Stimulated activated naive CD8-positive, alpha-beta T cell treated with anti-CD3 and anti-CD28 coated beads, Interleukin-15, amount 100 ng/mL, for 72 hours (primary cell): ENCODE measurements at regions not wholly inside any gene's neighbourhood (a gene's known extent, or its start where the extent isn't known, plus 50 kb on each side); places are given as distances from the start of the nearest gene placed in this dataset.
"Not testable (repeated sequence)": the region's sequence is repeated elsewhere in the genome, so short reads cannot be mapped to it uniquely, and the experiment has no call there.

ENCODE experiments used
- ATAC-seq: fragments of 150-1000 bp; cut with Tn5 transposase; 2 replicates; pipeline ENCODE4 v1.10.0; 2021; ENCODE audit warnings: mild to moderate bottlenecking, moderate library complexity
- DNase-seq, 2 donors: peaks; one replicate each; pipeline ENCODE4 v3.0.0; 2021 to 2022
- H3K27ac Mint-ChIP-seq, 2 donors: one replicate each; pipeline ENCODE4 v1.8.0; 2022; ENCODE audit warnings: mild to moderate bottlenecking in 2 of 2, mixed read lengths in 2 of 2, moderate library complexity in 2 of 2
- H3K27me3 Mint-ChIP-seq: one replicate; pipeline ENCODE4 v1.8.0; 2022; ENCODE audit warnings: mixed read lengths
- H3K4me1 Mint-ChIP-seq: one replicate; pipeline ENCODE4 v1.8.0; 2022; ENCODE audit warnings: mild to moderate bottlenecking, mixed read lengths
- H3K4me3 Mint-ChIP-seq, 2 donors: one replicate each; pipeline ENCODE4 v1.8.0; 2022; ENCODE audit warnings: mild to moderate bottlenecking in 2 of 2, mixed read lengths in 2 of 2, moderate library complexity in 1 of 2
- H3K9me3 Mint-ChIP-seq, 2 donors: one replicate each; pipeline ENCODE4 v1.8.0; 2022; ENCODE audit warnings: mixed read lengths in 2 of 2

GRCh38 chr1:83440021-83440420 lies 558.9 kb downstream of the TTLL7 start:
- not testable (repeated sequence) for H3K4me1 Mint-ChIP-seq, H3K4me3 Mint-ChIP-seq, H3K27me3 Mint-ChIP-seq, H3K9me3 Mint-ChIP-seq, DNase-seq, H3K27ac Mint-ChIP-seq, ATAC-seq

- not testable (repeated sequence) for H3K4me1 Mint-ChIP-seq, DNase-seq, H3K4me3 Mint-ChIP-seq, H3K9me3 Mint-ChIP-seq, ATAC-seq, H3K27me3 Mint-ChIP-seq, H3K27ac Mint-ChIP-seq
These were observed 560.6 kb downstream of the TTLL7 start for GRCh38 chr1:83438316-83438715.

GRCh38 chr1:83435336-83435735 lies 563.6 kb downstream of the TTLL7 start:
- H3K27me3 Mint-ChIP-seq, H3K27ac Mint-ChIP-seq, H3K9me3 Mint-ChIP-seq, DNase-seq, H3K4me3 Mint-ChIP-seq, H3K4me1 Mint-ChIP-seq, ATAC-seq: not testable (repeated sequence)

GRCh38 chr1:83427566-83427965 lies 571.4 kb downstream of the TTLL7 start:
- H3K27me3 Mint-ChIP-seq, H3K27ac Mint-ChIP-seq, H3K4me1 Mint-ChIP-seq, H3K4me3 Mint-ChIP-seq, H3K9me3 Mint-ChIP-seq, ATAC-seq, DNase-seq: not testable (repeated sequence)

- DNase-seq, H3K4me3 Mint-ChIP-seq, H3K4me1 Mint-ChIP-seq, H3K27me3 Mint-ChIP-seq, H3K27ac Mint-ChIP-seq: not testable (repeated sequence)
- ATAC-seq: peak; percentile 90
- peaks cover 7 to 13% of the 10 kb centered on the region in 2 donors for H3K9me3 Mint-ChIP-seq
These were observed 575.5 kb downstream of the TTLL7 start for GRCh38 chr1:83423382-83423781.

- no peak for ATAC-seq
- DNase-seq: no peak
- no peaks in the 10 kb centered on the region for H3K27me3 Mint-ChIP-seq
- H3K4me3 Mint-ChIP-seq: no peak overlapping the region
- H3K4me1 Mint-ChIP-seq: no peaks in the 10 kb centered on the region
- H3K9me3 Mint-ChIP-seq: peaks cover 7 to 8% of the 10 kb centered on the region in 2 donors
- H3K27ac Mint-ChIP-seq: no peak overlapping the region
These were observed 580.4 kb downstream of the TTLL7 start for GRCh38 chr1:83418558-83418957.

- not testable (repeated sequence) for H3K4me1 Mint-ChIP-seq, H3K27ac Mint-ChIP-seq, ATAC-seq, DNase-seq, H3K27me3 Mint-ChIP-seq, H3K4me3 Mint-ChIP-seq, H3K9me3 Mint-ChIP-seq
These were observed 585.2 kb downstream of the TTLL7 start for GRCh38 chr1:83413839-83414107.

GRCh38 chr1:83410746-83411413 lies 588.1 kb downstream of the TTLL7 start:
- DNase-seq, H3K27ac Mint-ChIP-seq, ATAC-seq, H3K9me3 Mint-ChIP-seq, H3K4me3 Mint-ChIP-seq, H3K4me1 Mint-ChIP-seq, H3K27me3 Mint-ChIP-seq: not testable (repeated sequence)

- H3K27ac Mint-ChIP-seq, DNase-seq, H3K27me3 Mint-ChIP-seq, H3K9me3 Mint-ChIP-seq, H3K4me3 Mint-ChIP-seq, H3K4me1 Mint-ChIP-seq, ATAC-seq: not testable (repeated sequence)
These were observed 592.1 kb downstream of the TTLL7 start for GRCh38 chr1:83406693-83407371.

GRCh38 chr1:83405789-83406188 lies 593.1 kb downstream of the TTLL7 start:
- H3K27ac Mint-ChIP-seq, H3K4me1 Mint-ChIP-seq, H3K4me3 Mint-ChIP-seq, H3K9me3 Mint-ChIP-seq, DNase-seq, ATAC-seq, H3K27me3 Mint-ChIP-seq: not testable (repeated sequence)

GRCh38 chr1:83403500-83403899 lies 595.4 kb downstream of the TTLL7 start:
- H3K27me3 Mint-ChIP-seq, H3K9me3 Mint-ChIP-seq, DNase-seq, ATAC-seq, H3K27ac Mint-ChIP-seq, H3K4me3 Mint-ChIP-seq: not testable (repeated sequence)
- H3K4me1 Mint-ChIP-seq: peaks cover 14% of the 10 kb centered on the region

- not testable (repeated sequence) for H3K4me3 Mint-ChIP-seq, H3K9me3 Mint-ChIP-seq, ATAC-seq, H3K27me3 Mint-ChIP-seq, H3K27ac Mint-ChIP-seq, DNase-seq
- peaks cover 14% of the 10 kb centered on the region for H3K4me1 Mint-ChIP-seq
These were observed 597.8 kb downstream of the TTLL7 start for GRCh38 chr1:83401146-83401545.

GRCh38 chr1:83400173-83400572 lies 598.8 kb downstream of the TTLL7 start:
- not testable (repeated sequence) for ATAC-seq, H3K27me3 Mint-ChIP-seq, H3K27ac Mint-ChIP-seq, H3K4me1 Mint-ChIP-seq, DNase-seq, H3K4me3 Mint-ChIP-seq, H3K9me3 Mint-ChIP-seq

- not testable (repeated sequence) for H3K27ac Mint-ChIP-seq, H3K4me3 Mint-ChIP-seq, H3K27me3 Mint-ChIP-seq, H3K4me1 Mint-ChIP-seq, DNase-seq, H3K9me3 Mint-ChIP-seq
- peak; percentile 64 for ATAC-seq
These were observed 600.8 kb downstream of the TTLL7 start for GRCh38 chr1:83398125-83398524.

GRCh38 chr1:83395130-83395529 lies 603.8 kb downstream of the TTLL7 start:
- not testable (repeated sequence) for H3K27ac Mint-ChIP-seq, DNase-seq, H3K27me3 Mint-ChIP-seq, H3K4me3 Mint-ChIP-seq, ATAC-seq, H3K9me3 Mint-ChIP-seq
- H3K4me1 Mint-ChIP-seq: peaks cover 11% of the 10 kb centered on the region

GRCh38 chr1:83386946-83387345 lies 612.0 kb downstream of the TTLL7 start:
- H3K4me3 Mint-ChIP-seq: not testable (repeated sequence)

GRCh38 chr1:83383107-83383506 lies 615.8 kb downstream of the TTLL7 start:
- not testable (repeated sequence) for H3K27ac Mint-ChIP-seq, DNase-seq, H3K4me3 Mint-ChIP-seq, H3K4me1 Mint-ChIP-seq, ATAC-seq, H3K9me3 Mint-ChIP-seq, H3K27me3 Mint-ChIP-seq

More at GRCh38 chr1:83386946-83387345, 612.0 kb downstream of the TTLL7 start:
- DNase-seq, ATAC-seq, H3K9me3 Mint-ChIP-seq, H3K27me3 Mint-ChIP-seq, H3K4me1 Mint-ChIP-seq, H3K27ac Mint-ChIP-seq: not testable (repeated sequence)
